ENCODE measurements at regions not wholly inside any gene's neighbourhood (a gene's known extent, or its start where the extent isn't known, plus 50 kb on each side); places are given as distances from the start of the nearest gene placed in this dataset.

GRCh38 chr11:112792070-112792469 lies 169.2 kb upstream of the NCAM1 start:
- TF ChIP-seq JUN (IDR thresholded peaks at IDR 0.05; ENCODE audit: low read depth, low read length) (no peak), POLR2A (IDR thresholded peaks at IDR 0.05; ENCODE audit: control extremely low read depth in 1 of 2, low read depth in 2 of 2, low read length in 2 of 2) (no peak), SIN3A (conservative IDR thresholded peaks at IDR 0.05 in 1 of 2, IDR thresholded peaks at IDR 0.05 in 1 of 2; ENCODE audit: low read depth in 1 of 2, low read length in 2 of 2) (no peak), ZNF274 (IDR thresholded peaks at IDR 0.05; ENCODE audit: borderline replicate concordance, extremely low read depth, low read length) (no peak), CTCF (IDR thresholded peaks at IDR 0.05; ENCODE audit: control extremely low read depth in 1 of 3, insufficient read depth in 1 of 3, low read depth in 1 of 3, low read length in 3 of 3) (no peak), TAF1 (IDR thresholded peaks at IDR 0.05; ENCODE audit: low read depth, low read length) (no peak), GABPA (IDR thresholded peaks at IDR 0.05; ENCODE audit: borderline replicate concordance, insufficient read depth, low read length) (no peak), EZH2 (IDR thresholded peaks at IDR 0.05; ENCODE audit: low read depth, low read length, severe bottlenecking) (no peak), ASH2L (IDR thresholded peaks at IDR 0.05; ENCODE audit: low read length) (no peak)

All from H1 (cell line).